ENCODE measurements at regions not wholly inside any gene's neighbourhood (a gene's known extent, or its start where the extent isn't known, plus 50 kb on each side); places are given as distances from the start of the nearest gene placed in this dataset.

DNA sequence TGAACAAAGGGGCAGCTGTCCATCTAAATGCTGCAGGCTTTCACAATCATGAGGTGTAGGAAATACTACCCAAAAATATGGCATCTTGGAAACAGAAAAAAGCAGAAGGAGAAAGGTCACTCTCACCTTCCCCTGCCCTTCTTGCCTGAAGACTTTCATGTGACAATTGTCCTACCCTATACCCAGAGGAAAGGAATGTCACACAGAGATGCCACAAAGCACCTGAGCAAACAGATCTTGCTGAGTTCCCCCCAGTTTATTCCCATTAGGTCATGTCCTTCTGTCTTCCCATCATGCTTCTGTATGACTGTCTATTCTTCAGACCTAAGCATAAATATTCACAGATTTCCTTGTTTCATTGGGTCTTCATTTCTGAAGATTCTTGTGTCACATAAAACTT lies 95.5 kb upstream of the KCNK12 start:
- CTCF ChIA-PET, result interaction anchor here (1.1 to 1.2 kb wide), 2 partner anchors 12 to 13 kb away, joined by 5 read pairs; no protein-coding TSS in a partner anchor
- TF ChIP-seq MYC (IDR thresholded peaks at IDR 0.05; ENCODE audit: low read depth, low read length) (no peak), JUN (IDR thresholded peaks at IDR 0.05; ENCODE audit: borderline replicate concordance, insufficient read depth, insufficient read length, low read depth) (no peak), FOS (IDR thresholded peaks at IDR 0.05; ENCODE audit: borderline replicate concordance, insufficient read depth, low read length) (no peak), GATA2 (IDR thresholded peaks at IDR 0.05; ENCODE audit: insufficient read depth, insufficient read length, low read depth, low read length) (no peak)
- H3K9ac ChIP-seq (replicated peaks; ENCODE audit: extremely low read depth, insufficient read depth, low read length), result no peak overlapping the region
- H3K9me3 ChIP-seq (replicated peaks; ENCODE audit: control insufficient read depth, insufficient read depth, low read length), result no peaks in the 10 kb centered on the region
- peaks cover 1 to 2% of the 10 kb centered on the region in 2 experiments for H3K27me3 ChIP-seq (ENCODE audit: control insufficient read depth in 2 of 2, insufficient read depth in 2 of 2, low read length in 2 of 2)
- H4K20me1 ChIP-seq (replicated peaks; ENCODE audit: control insufficient read depth, extremely low read depth, insufficient read depth, low read length), result no peaks in the 10 kb centered on the region
- H2AFZ ChIP-seq (ENCODE audit: low read depth, low read length), result no peak overlapping the region
- intact Hi-C loops (cut with micrococcal nuclease), result no loop called here
- no peaks in the 10 kb centered on the region for H3K36me3 ChIP-seq (ENCODE audit: control insufficient read depth in 2 of 2, extremely low read depth in 1 of 2, insufficient read depth in 2 of 2, low read length in 2 of 2)
- FAIRE-seq (no peak), DNase-seq (ENCODE audit: low read depth, low spot score) (no peak)
- no peaks in the 10 kb centered on the region for H3K9me1 ChIP-seq (replicated peaks; ENCODE audit: control insufficient read depth, extremely low read depth, insufficient read depth, low read length)
- H3K4me1 ChIP-seq (ENCODE audit: control insufficient read depth, extremely low read depth, insufficient read depth, low read length), result no peaks in the 10 kb centered on the region
- no peak overlapping the region for H3K27ac ChIP-seq (ENCODE audit: insufficient read depth, low read depth, low read length)
- POLR2A ChIA-PET, result no interaction called here
- dilution Hi-C loops (cut with MboI; ENCODE audit: extremely low pct_ligation_motif_present, low sequenced_read_pairs), result no loop called here
- H3K79me2 ChIP-seq (ENCODE audit: control insufficient read depth, insufficient read depth, low read length), result no peaks in the 10 kb centered on the region
- no peak overlapping the region for H3K4me2 ChIP-seq (ENCODE audit: insufficient read depth, low read length)
- BruUV-seq (replicated peaks), result no TSS peak
- no peak overlapping the region for H3K4me3 ChIP-seq (replicated peaks in 1 of 3; ENCODE audit: insufficient read depth in 1 of 3, low read depth in 1 of 3, low read length in 3 of 3)

DNA sequence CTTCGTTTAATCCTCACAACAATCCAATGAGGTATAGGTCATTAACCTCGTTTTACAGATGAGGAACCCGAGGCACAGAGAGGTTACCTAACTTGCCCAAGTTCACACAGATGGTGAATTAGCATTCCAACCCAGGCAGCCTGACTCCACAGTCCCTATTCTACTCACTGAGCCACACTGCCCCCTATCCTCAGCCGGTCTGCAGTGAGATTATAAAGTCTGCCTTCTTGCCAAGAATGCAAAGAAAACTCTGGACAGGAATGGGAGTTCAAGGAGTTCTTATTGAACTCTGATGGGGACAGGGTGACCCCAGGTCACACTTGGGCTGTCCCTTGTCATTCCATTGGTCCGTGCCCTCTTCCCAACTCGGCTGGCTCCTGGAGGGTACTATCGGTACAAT lies 94.0 kb upstream of the KCNK12 start:
- intact Hi-C loops (cut with micrococcal nuclease), result no loop called here

More for the DNA sequence above, 94.0 kb upstream of the KCNK12 start:
- Histone ChIP-seq H3K27ac (ENCODE audit: insufficient read depth, low read depth, low read length) (no peak overlapping the region), H3K9ac (replicated peaks; ENCODE audit: extremely low read depth, insufficient read depth, low read length) (no peak overlapping the region), H3K4me1 (ENCODE audit: control insufficient read depth, extremely low read depth, insufficient read depth, low read length) (no peaks in the 10 kb centered on the region), H3K36me3 (ENCODE audit: control insufficient read depth in 2 of 2, extremely low read depth in 1 of 2, insufficient read depth in 2 of 2, low read length in 2 of 2) (no peaks in the 10 kb centered on the region), H3K4me3 (replicated peaks in 1 of 3; ENCODE audit: insufficient read depth in 1 of 3, low read depth in 1 of 3, low read length in 3 of 3) (no peak overlapping the region), H3K9me3 (replicated peaks; ENCODE audit: control insufficient read depth, insufficient read depth, low read length) (no peaks in the 10 kb centered on the region), H3K9me1 (replicated peaks; ENCODE audit: control insufficient read depth, extremely low read depth, insufficient read depth, low read length) (no peaks in the 10 kb centered on the region), H3K27me3 (ENCODE audit: control insufficient read depth in 2 of 2, insufficient read depth in 2 of 2, low read length in 2 of 2) (peaks cover 1 to 2% of the 10 kb centered on the region in 2 experiments), H2AFZ (ENCODE audit: low read depth, low read length) (no peak overlapping the region), H4K20me1 (replicated peaks; ENCODE audit: control insufficient read depth, extremely low read depth, insufficient read depth, low read length) (no peaks in the 10 kb centered on the region), H3K79me2 (ENCODE audit: control insufficient read depth, insufficient read depth, low read length) (no peaks in the 10 kb centered on the region), H3K4me2 (ENCODE audit: insufficient read depth, low read length) (no peak overlapping the region)
- TF ChIP-seq GATA2 (IDR thresholded peaks at IDR 0.05; ENCODE audit: insufficient read depth, insufficient read length, low read depth, low read length), result no peak
- TF ChIP-seq, protein P1, sequence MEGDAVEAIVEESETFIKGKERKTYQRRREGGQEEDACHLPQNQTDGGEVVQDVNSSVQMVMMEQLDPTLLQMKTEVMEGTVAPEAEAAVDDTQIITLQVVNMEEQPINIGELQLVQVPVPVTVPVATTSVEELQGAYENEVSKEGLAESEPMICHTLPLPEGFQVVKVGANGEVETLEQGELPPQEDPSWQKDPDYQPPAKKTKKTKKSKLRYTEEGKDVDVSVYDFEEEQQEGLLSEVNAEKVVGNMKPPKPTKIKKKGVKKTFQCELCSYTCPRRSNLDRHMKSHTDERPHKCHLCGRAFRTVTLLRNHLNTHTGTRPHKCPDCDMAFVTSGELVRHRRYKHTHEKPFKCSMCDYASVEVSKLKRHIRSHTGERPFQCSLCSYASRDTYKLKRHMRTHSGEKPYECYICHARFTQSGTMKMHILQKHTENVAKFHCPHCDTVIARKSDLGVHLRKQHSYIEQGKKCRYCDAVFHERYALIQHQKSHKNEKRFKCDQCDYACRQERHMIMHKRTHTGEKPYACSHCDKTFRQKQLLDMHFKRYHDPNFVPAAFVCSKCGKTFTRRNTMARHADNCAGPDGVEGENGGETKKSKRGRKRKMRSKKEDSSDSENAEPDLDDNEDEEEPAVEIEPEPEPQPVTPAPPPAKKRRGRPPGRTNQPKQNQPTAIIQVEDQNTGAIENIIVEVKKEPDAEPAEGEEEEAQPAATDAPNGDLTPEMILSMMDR (IDR thresholded peaks at IDR 0.05; ENCODE audit: extremely low read depth in 1 of 2, insufficient read depth in 1 of 2, low read depth in 1 of 2, low read length in 2 of 2), result no peak
- TF ChIP-seq, protein P2, sequence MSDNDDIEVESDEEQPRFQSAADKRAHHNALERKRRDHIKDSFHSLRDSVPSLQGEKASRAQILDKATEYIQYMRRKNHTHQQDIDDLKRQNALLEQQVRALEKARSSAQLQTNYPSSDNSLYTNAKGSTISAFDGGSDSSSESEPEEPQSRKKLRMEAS (IDR thresholded peaks at IDR 0.05; ENCODE audit: insufficient read depth, insufficient read length), result no peak
- no peak for FAIRE-seq
- BruUV-seq (replicated peaks), result no TSS peak
- dilution Hi-C loops (cut with MboI; ENCODE audit: extremely low pct_ligation_motif_present, low sequenced_read_pairs), result no loop called here
- CTCF ChIA-PET, result interaction anchor here (1.0 kb wide), 1 partner anchor 41 kb away, joined by 3 read pairs; no protein-coding TSS in a partner anchor
- DNase-seq (ENCODE audit: low read depth, low spot score), result no peak
- POLR2A ChIA-PET, result interaction anchor here (0.7 kb wide), 1 partner anchor 426 kb away, joined by 7 read pairs; no protein-coding TSS in a partner anchor
